DND-41 (cell line): ENCODE measurements at regions not wholly inside any gene's neighbourhood (a gene's known extent, or its start where the extent isn't known, plus 50 kb on each side); places are given as distances from the start of the nearest gene placed in this dataset.

Source experiments
- ATAC-seq: fragments of 200-7000 bp; cut with Tn5 transposase; 3 replicates; pipeline ENCODE4 v1.9.1; 2021; ENCODE audit warnings: low read depth; ENCODE audit not compliant: insufficient read depth
- DNase-seq: peaks from one replicate; pipeline ENCODE4 v3.0.0-alpha.2; 2020
- H2AFZ ChIP-seq: 2 replicates; pipeline ENCODE4 v1.6.0; 2012; ENCODE audit warnings: low read depth, low read length
- H3K27ac ChIP-seq: 2 replicates; pipeline ENCODE4 v1.5.1; 2012; ENCODE audit warnings: low read length, inconsistent platforms
- H3K27me3 ChIP-seq: fragments of 200-600 bp; sonication (generic); 2 replicates; pipeline ENCODE4 v1.6.0; 2012; ENCODE audit warnings: low read length, mild to moderate bottlenecking, inconsistent platforms; ENCODE audit not compliant: insufficient read depth, poor library complexity
- H3K36me3 ChIP-seq: 2 replicates; pipeline ENCODE4 v1.5.1; 2012; ENCODE audit warnings: low read length, inconsistent platforms; ENCODE audit not compliant: insufficient read depth
- H3K4me1 ChIP-seq: 2 replicates; pipeline ENCODE4 v1.5.1; 2012; ENCODE audit warnings: mild to moderate bottlenecking, low read length; ENCODE audit not compliant: insufficient read depth
- H3K4me2 ChIP-seq: 2 replicates; pipeline ENCODE4 v1.6.0; 2012; ENCODE audit warnings: mild to moderate bottlenecking, moderate library complexity, low read length, inconsistent platforms; ENCODE audit not compliant: insufficient read depth
- H3K4me3 ChIP-seq, 2 experiments: fragments of 200-600 bp in 1 of 2; shearing (Covaris generic) in 1 of 2; 2 replicates each; pipeline ENCODE4 v1.5.1; 2012 to 2016; ENCODE audit warnings: inconsistent platforms in 2 of 2, low read length in 2 of 2, mild to moderate bottlenecking in 2 of 2, low read depth in 1 of 2, moderate library complexity in 1 of 2
- H3K79me2 ChIP-seq: 2 replicates; pipeline ENCODE4 v1.6.0; 2012; ENCODE audit warnings: low read length, inconsistent platforms; ENCODE audit not compliant: insufficient read depth
- H3K9ac ChIP-seq: 2 replicates; pipeline ENCODE4 v1.6.0; 2012; ENCODE audit warnings: low read depth, mild to moderate bottlenecking, inconsistent platforms, low read length, moderate library complexity
- H3K9me3 ChIP-seq: 2 replicates; pipeline ENCODE4 v1.5.1; 2012; ENCODE audit warnings: low read length, moderate library complexity, mild to moderate bottlenecking, inconsistent platforms; ENCODE audit not compliant: insufficient read depth, severe bottlenecking
- H4K20me1 ChIP-seq: 2 replicates; pipeline ENCODE4 v1.6.0; 2012; ENCODE audit warnings: low read length; ENCODE audit not compliant: insufficient read depth
- CTCF ChIP-seq: IDR thresholded peaks from 2 replicates; pipeline ENCODE4 v1.5.1; 2012; ENCODE audit warnings: borderline replicate concordance, low read length, moderate library complexity, mild to moderate bottlenecking; ENCODE audit not compliant: poor library complexity, severe bottlenecking; ENCODE audit errors: extremely low read depth
- EZH2 ChIP-seq: IDR thresholded peaks from 3 replicates; pipeline ENCODE4 v1.6.1; 2012; ENCODE audit warnings: borderline replicate concordance, low read depth, mild to moderate bottlenecking, moderate library complexity, low read length, inconsistent platforms; ENCODE audit not compliant: severe bottlenecking

GRCh38 chr13:55569082-55569481 is 1571.6 kb upstream of the PRR20A start:
- Histone ChIP-seq H3K4me1 (no peaks in the 10 kb centered on the region), H3K27ac (no peak overlapping the region), H3K4me3 (no peak overlapping the region), H2AFZ (no peak overlapping the region), H3K36me3 (no peaks in the 10 kb centered on the region), H4K20me1 (no peaks in the 10 kb centered on the region), H3K9ac (no peak overlapping the region), H3K27me3 (no peaks in the 10 kb centered on the region), H3K9me3 (no peaks in the 10 kb centered on the region), H3K4me2 (no peak overlapping the region), H3K79me2 (no peaks in the 10 kb centered on the region)
- no peak for DNase-seq
- TF ChIP-seq CTCF (no peak), EZH2 (no peak)
- no peak for ATAC-seq

GRCh38 chr13:55569514-55569913 is 1571.2 kb upstream of the PRR20A start:
- Histone ChIP-seq H3K4me3 (no peak overlapping the region), H3K9me3 (no peaks in the 10 kb centered on the region), H4K20me1 (no peaks in the 10 kb centered on the region), H3K4me2 (no peak overlapping the region), H3K36me3 (no peaks in the 10 kb centered on the region), H3K79me2 (no peaks in the 10 kb centered on the region), H3K4me1 (no peaks in the 10 kb centered on the region), H3K27me3 (no peaks in the 10 kb centered on the region), H3K9ac (no peak overlapping the region), H2AFZ (no peak overlapping the region), H3K27ac (no peak overlapping the region)
- TF ChIP-seq EZH2: no peak
- no peak for TF ChIP-seq CTCF
- no peak for DNase-seq
- ATAC-seq: no peak

- no peaks in the 10 kb centered on the region for H3K9me3 ChIP-seq
- no peak overlapping the region for H3K27ac ChIP-seq
- H3K4me1 ChIP-seq: no peaks in the 10 kb centered on the region
- no peaks in the 10 kb centered on the region for H3K27me3 ChIP-seq
- TF ChIP-seq CTCF: no peak
- no peak for TF ChIP-seq EZH2
- H3K4me2 ChIP-seq: no peak overlapping the region
- H3K9ac ChIP-seq: no peak overlapping the region
- H3K79me2 ChIP-seq: no peaks in the 10 kb centered on the region
- no peak for ATAC-seq
- H4K20me1 ChIP-seq: no peaks in the 10 kb centered on the region
- no peak for DNase-seq
- no peak overlapping the region for H2AFZ ChIP-seq
- H3K36me3 ChIP-seq: no peaks in the 10 kb centered on the region
- H3K4me3 ChIP-seq: no peak overlapping the region
Measured at GRCh38 chr13:55570371-55570770, 1570.3 kb upstream of the PRR20A start.
